CD14-positive monocyte (primary cell): ENCODE measurements at regions not wholly inside any gene's neighbourhood (a gene's known extent, or its start where the extent isn't known, plus 50 kb on each side); places are given as distances from the start of the nearest gene placed in this dataset.

Source experiments
- DNase-seq, 3 donors: peaks; one replicate each; pipeline ENCODE4 v3.0.0-alpha.2; 2011 to 2022
- H2AFZ ChIP-seq: 2 replicates; pipeline ENCODE4 v1.6.0; 2012; ENCODE audit warnings: mild to moderate bottlenecking, low read depth, low read length, inconsistent platforms; ENCODE audit not compliant: insufficient read depth, poor library complexity, severe bottlenecking
- H3K27ac ChIP-seq, 2 donors: 1 replicate in 1 of 2; 2 replicates in 1 of 2; pipeline ENCODE4 v1.5.1; 2012 to 2013; ENCODE audit warnings: low read length in 2 of 2, control low read depth in 1 of 2, inconsistent platforms in 1 of 2, low read depth in 1 of 2, mild to moderate bottlenecking in 1 of 2
- H3K27me3 ChIP-seq, 2 donors: one replicate each; pipeline versions ENCODE4 v1.6.0 to v1.6.1; 2011 to 2013; ENCODE audit warnings: low read length in 2 of 2; ENCODE audit not compliant: control insufficient read depth in 2 of 2, insufficient read depth in 2 of 2
- H3K36me3 ChIP-seq, 2 donors: replicated peaks in 1 of 2; 1 replicate in 1 of 2; 2 replicates in 1 of 2; pipeline versions ENCODE4 v1.5.1 to v1.6.1; 2012 to 2013; ENCODE audit warnings: low read length in 2 of 2, control low read depth in 1 of 2, inconsistent platforms in 1 of 2, mild to moderate bottlenecking in 1 of 2; ENCODE audit not compliant: insufficient read depth in 2 of 2, control insufficient read depth in 1 of 2
- H3K4me1 ChIP-seq, 2 donors: 1 replicate in 1 of 2; 2 replicates in 1 of 2; pipeline versions ENCODE4 v1.5.1 to v1.6.1; 2012 to 2013; ENCODE audit warnings: low read length in 2 of 2, control low read depth in 1 of 2, inconsistent platforms in 1 of 2, mild to moderate bottlenecking in 1 of 2, moderate library complexity in 1 of 2; ENCODE audit not compliant: insufficient read depth in 2 of 2, control insufficient read depth in 1 of 2
- H3K4me2 ChIP-seq: replicated peaks from 2 replicates; pipeline ENCODE3; 2012; ENCODE audit warnings: low read length, moderate library complexity, mild to moderate bottlenecking; ENCODE audit not compliant: poor library complexity, severe bottlenecking; ENCODE audit errors: extremely low read depth
- H3K4me3 ChIP-seq, 3 experiments: fragments of 200-600 bp in 1 of 3; sonication (generic) in 1 of 3; replicated peaks in 1 of 3; 1 replicate in 2 of 3; 2 replicates in 1 of 3; pipeline ENCODE4 v1.5.1; 2011 to 2013; ENCODE audit warnings: low read length in 3 of 3, mild to moderate bottlenecking in 3 of 3, control low read depth in 2 of 3, low read depth in 2 of 3, inconsistent platforms in 1 of 3, moderate library complexity in 1 of 3
- H3K79me2 ChIP-seq: 2 replicates; pipeline ENCODE4 v1.6.0; 2012; ENCODE audit warnings: mild to moderate bottlenecking, control low read depth, inconsistent platforms, low read length, moderate library complexity; ENCODE audit not compliant: insufficient read depth
- H3K9ac ChIP-seq: 2 replicates; pipeline ENCODE4 v1.6.0; 2017; ENCODE audit warnings: low read length, mild to moderate bottlenecking; ENCODE audit not compliant: insufficient read depth, poor library complexity, severe bottlenecking
- H3K9me3 ChIP-seq, 2 donors: replicated peaks in 1 of 2; 1 replicate in 1 of 2; 2 replicates in 1 of 2; pipeline versions ENCODE4 v1.5.1 to v1.6.1; 2012 to 2013; ENCODE audit warnings: low read length in 2 of 2, control low read depth in 1 of 2; ENCODE audit not compliant: control insufficient read depth in 1 of 2, insufficient read depth in 1 of 2
- H4K20me1 ChIP-seq: 2 replicates; pipeline ENCODE4 v1.6.0; 2012; ENCODE audit warnings: mild to moderate bottlenecking, low read length, control low read depth, moderate library complexity; ENCODE audit not compliant: insufficient read depth
- H3K27ac Mint-ChIP-seq, 7 donors: one replicate each; pipeline ENCODE4 v1.8.0; 2020; ENCODE audit warnings: mild to moderate bottlenecking in 7 of 7, mixed read lengths in 7 of 7, moderate library complexity in 6 of 7, inconsistent platforms in 2 of 7
- H3K27me3 Mint-ChIP-seq, 3 donors: one replicate each; pipeline ENCODE4 v1.8.0; 2021 to 2022; ENCODE audit warnings: low read depth in 3 of 3, mild to moderate bottlenecking in 3 of 3, mixed read lengths in 3 of 3, moderate library complexity in 3 of 3, inconsistent platforms in 1 of 3
- H3K36me3 Mint-ChIP-seq, 2 donors: one replicate each; pipeline ENCODE4 v1.8.0; 2020; ENCODE audit warnings: mixed read lengths in 2 of 2, inconsistent platforms in 1 of 2, mild to moderate bottlenecking in 1 of 2
- H3K4me1 Mint-ChIP-seq: one replicate; pipeline ENCODE4 v1.8.0; 2020; ENCODE audit warnings: mild to moderate bottlenecking, mixed read lengths
- H3K4me3 Mint-ChIP-seq, 2 donors: one replicate each; pipeline ENCODE4 v1.8.0; 2020; ENCODE audit warnings: mild to moderate bottlenecking in 2 of 2, mixed read lengths in 2 of 2, moderate library complexity in 1 of 2
- H3K9me3 Mint-ChIP-seq, 7 donors: one replicate each; pipeline ENCODE4 v1.8.0; 2020 to 2022; ENCODE audit warnings: mixed read lengths in 7 of 7, mild to moderate bottlenecking in 6 of 7, moderate library complexity in 6 of 7, inconsistent platforms in 2 of 7
- WGBS: methylation state at CpG from one replicate; pipeline ENCODE4 v1.1.5; 2013; ENCODE audit warnings: missing lambda C conversion rate; ENCODE audit not compliant: insufficient coverage; 5-methylcytosine and 5-hydroxymethylcytosine counted together
- intact Hi-C, 2 donors: fragments of 100-400 bp; cut with micrococcal nuclease; formaldehyde crosslinking; loops; one replicate each; pipeline versions ENCODE4 v1.15.0 to v1.15.1; 2023
- TF ChIP-seq, protein P1 (sequence below): fragments of 200-600 bp; IDR thresholded peaks from one replicate; pipeline ENCODE4 v1.8.0; 2022; ENCODE audit warnings: antibody characterized with exemption, mild to moderate bottlenecking

GRCh38 chr2:173705656-173706055, 259.5 kb downstream of the SP3 start:
- peaks cover 0 to 5% (median 2%) of the 10 kb centered on the region in 7 donors for H3K9me3 Mint-ChIP-seq
- Histone ChIP-seq H4K20me1 (no peaks in the 10 kb centered on the region), H3K79me2 (no peaks in the 10 kb centered on the region), H3K4me3 (no peak overlapping the region), H3K36me3 (no peaks in the 10 kb centered on the region), H3K27ac (no peak overlapping the region), H3K9me3 (no peaks in the 10 kb centered on the region), H3K27me3 (no peaks in the 10 kb centered on the region), H3K4me2 (no peak overlapping the region), H2AFZ (no peak overlapping the region), H3K9ac (no peak overlapping the region), H3K4me1 (no peaks in the 10 kb centered on the region)
- TF ChIP-seq, protein P1, sequence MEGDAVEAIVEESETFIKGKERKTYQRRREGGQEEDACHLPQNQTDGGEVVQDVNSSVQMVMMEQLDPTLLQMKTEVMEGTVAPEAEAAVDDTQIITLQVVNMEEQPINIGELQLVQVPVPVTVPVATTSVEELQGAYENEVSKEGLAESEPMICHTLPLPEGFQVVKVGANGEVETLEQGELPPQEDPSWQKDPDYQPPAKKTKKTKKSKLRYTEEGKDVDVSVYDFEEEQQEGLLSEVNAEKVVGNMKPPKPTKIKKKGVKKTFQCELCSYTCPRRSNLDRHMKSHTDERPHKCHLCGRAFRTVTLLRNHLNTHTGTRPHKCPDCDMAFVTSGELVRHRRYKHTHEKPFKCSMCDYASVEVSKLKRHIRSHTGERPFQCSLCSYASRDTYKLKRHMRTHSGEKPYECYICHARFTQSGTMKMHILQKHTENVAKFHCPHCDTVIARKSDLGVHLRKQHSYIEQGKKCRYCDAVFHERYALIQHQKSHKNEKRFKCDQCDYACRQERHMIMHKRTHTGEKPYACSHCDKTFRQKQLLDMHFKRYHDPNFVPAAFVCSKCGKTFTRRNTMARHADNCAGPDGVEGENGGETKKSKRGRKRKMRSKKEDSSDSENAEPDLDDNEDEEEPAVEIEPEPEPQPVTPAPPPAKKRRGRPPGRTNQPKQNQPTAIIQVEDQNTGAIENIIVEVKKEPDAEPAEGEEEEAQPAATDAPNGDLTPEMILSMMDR = no peak
- no peak overlapping the region for H3K4me3 Mint-ChIP-seq
- no peaks in the 10 kb centered on the region for H3K4me1 Mint-ChIP-seq
- H3K27me3 Mint-ChIP-seq = peaks cover 0 to 5% (median 5%) of the 10 kb centered on the region in 3 donors
- peak overlapping the region in 1 of 7 donors; percentile 30 for H3K27ac Mint-ChIP-seq
- intact Hi-C loops = no loop called here
- no peak for DNase-seq
- no peaks in the 10 kb centered on the region for H3K36me3 Mint-ChIP-seq
- WGBS = 92% methylated on average over 2 of the region's 4 CpGs

DNA sequence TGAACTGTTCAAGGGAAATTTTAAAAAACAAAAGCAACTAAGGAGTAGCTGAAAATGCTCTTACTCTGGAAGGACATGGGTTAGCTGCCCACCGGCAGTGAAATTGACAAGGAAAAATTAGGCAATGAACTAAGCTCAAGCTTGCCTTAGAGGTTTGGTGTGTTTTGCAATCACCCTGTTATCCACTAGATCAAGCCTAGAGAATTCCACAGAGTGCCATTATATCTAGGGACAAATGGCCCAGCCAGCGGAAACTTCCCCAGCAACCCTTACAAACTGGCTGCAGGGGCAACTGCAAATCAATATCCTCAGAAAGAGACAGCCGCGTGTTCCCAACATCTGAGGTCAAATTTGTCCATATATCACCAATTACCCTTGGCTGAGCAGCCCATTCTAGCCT, 258.2 kb downstream of the SP3 start:
- Histone ChIP-seq H3K9ac (no peak overlapping the region), H3K36me3 (no peaks in the 10 kb centered on the region), H3K4me1 (no peaks in the 10 kb centered on the region), H4K20me1 (no peaks in the 10 kb centered on the region), H3K27ac (no peak overlapping the region), H3K9me3 (no peaks in the 10 kb centered on the region), H3K79me2 (no peaks in the 10 kb centered on the region), H3K4me3 (no peak overlapping the region), H2AFZ (no peak overlapping the region), H3K27me3 (no peaks in the 10 kb centered on the region), H3K4me2 (no peak overlapping the region)
- no CpG with 5 or more reads among the region's 4 CpGs for WGBS
- Mint-ChIP-seq H3K9me3 (peaks cover 0 to 5% (median 2%) of the 10 kb centered on the region in 7 donors), H3K4me3 (no peak overlapping the region), H3K27ac (no peak overlapping the region), H3K4me1 (no peaks in the 10 kb centered on the region), H3K27me3 (peaks cover 3 to 5% (median 5%) of the 10 kb centered on the region in 3 donors), H3K36me3 (no peaks in the 10 kb centered on the region)
- no peak for DNase-seq
- TF ChIP-seq, protein P1 = no peak
- intact Hi-C loops = no loop called here
